HepG2 (cell line): ENCODE measurements at regions not wholly inside any gene's neighbourhood (a gene's known extent, or its start where the extent isn't known, plus 50 kb on each side); places are given as distances from the start of the nearest gene placed in this dataset.

ENCODE experiments used
- ATAC-seq: fragments of 200-7000 bp; cut with Tn5 transposase; 3 replicates; pipeline ENCODE4 v1.9.1; 2020; ENCODE audit warnings: mild to moderate bottlenecking, moderate library complexity
- BruUV-seq: library from RNA; stranded (reverse); fragments of 400-500 nt; replicated peaks from 2 replicates; lab custom pipeline; 2021; lab: Mats Ljungman, UMichigan
- CTCF ChIA-PET: fragments of 300-600 bp; formaldehyde crosslinking; extraction: SDS; loops from one replicate; lab custom pipeline; 2021; ENCODE audit warnings: low total read pairs, inconsistent platforms, low intra/inter-chr PET ratio; lab: Yijun Ruan, JAX
- POLR2A ChIA-PET: fragments of 350-600 bp; sonication (Branson Sonifier 250); formaldehyde crosslinking; loops from one replicate; lab custom pipeline; 2020; ENCODE audit warnings: antibody characterized with exemption, inconsistent platforms; lab: Yijun Ruan, JAX
- DNase-seq: peaks from one replicate; pipeline ENCODE4 v3.0.0-alpha.2; 2015; ENCODE audit warnings: low spot score
- FAIRE-seq: peaks from 3 replicates; lab custom pipeline; 2011; peaks lifted over from hg19 to GRCh38; lab: Jason Lieb, UNC
- H2AFZ ChIP-seq: one replicate; pipeline ENCODE4 v1.6.1; 2011; ENCODE audit warnings: low read length, inconsistent platforms
- H3K27ac ChIP-seq: fragments of 300-600 bp; 3 replicates; pipeline ENCODE4 v1.8.0; 2011; ENCODE audit warnings: mixed run types, mild to moderate bottlenecking, mixed read lengths, low read length, inconsistent platforms; ENCODE audit not compliant: insufficient read depth; ENCODE audit errors: extremely low read length
- H3K27me3 ChIP-seq, 2 experiments: fragments of 200-600 bp in 1 of 2; 2 replicates in 1 of 2; 3 replicates in 1 of 2; pipeline versions ENCODE4 v1.6.0 to v1.8.0; 2011; ENCODE audit warnings: low read length in 2 of 2, mild to moderate bottlenecking in 2 of 2, moderate library complexity in 2 of 2, inconsistent platforms in 1 of 2; ENCODE audit not compliant: insufficient read depth in 2 of 2, control insufficient read depth in 1 of 2
- H3K36me3 ChIP-seq, 2 experiments: fragments of 200-600 bp in 1 of 2; replicated peaks in 1 of 2; 2 replicates in 1 of 2; 3 replicates in 1 of 2; pipeline versions ENCODE4 v1.5.1 to v1.8.0; 2011; ENCODE audit warnings: low read length in 2 of 2, inconsistent platforms in 1 of 2; ENCODE audit not compliant: insufficient read depth in 2 of 2, control insufficient read depth in 1 of 2
- H3K4me1 ChIP-seq: 2 replicates; pipeline ENCODE4 v1.5.1; 2012; ENCODE audit warnings: low read length, inconsistent platforms; ENCODE audit not compliant: insufficient read depth
- H3K4me2 ChIP-seq: 2 replicates; pipeline ENCODE4 v1.6.0; 2011; ENCODE audit warnings: low read depth, low read length, inconsistent platforms
- H3K4me3 ChIP-seq, 3 experiments: fragments of 200-600 bp in 1 of 3; sonication (generic), shearing (Covaris generic) in 1 of 3; replicated peaks in 1 of 3; 2 replicates each; pipeline ENCODE4 v1.5.1; 2011 to 2016; ENCODE audit warnings: low read length in 3 of 3, inconsistent platforms in 2 of 3, low read depth in 2 of 3, mild to moderate bottlenecking in 2 of 3, control low read depth in 1 of 3, mixed read lengths in 1 of 3; ENCODE audit not compliant: insufficient read depth in 1 of 3
- H3K79me2 ChIP-seq: one replicate; pipeline ENCODE4 v1.6.1; 2011; ENCODE audit warnings: low read length, inconsistent platforms; ENCODE audit not compliant: insufficient read depth
- H3K9ac ChIP-seq: 2 replicates; pipeline ENCODE4 v1.6.0; 2011; ENCODE audit warnings: mild to moderate bottlenecking, low read depth, low read length, inconsistent platforms; ENCODE audit not compliant: insufficient read depth
- H3K9me3 ChIP-seq: 2 replicates; pipeline ENCODE4 v1.5.1; 2012; ENCODE audit warnings: mild to moderate bottlenecking, low read length
- H4K20me1 ChIP-seq: 2 replicates; pipeline ENCODE4 v1.6.0; 2011; ENCODE audit warnings: inconsistent platforms, mild to moderate bottlenecking, low read length, moderate library complexity; ENCODE audit not compliant: insufficient read depth
- KMT2A ChIP-seq: sonication (generic); formaldehyde crosslinking; IDR thresholded peaks from 2 replicates; pipeline ENCODE4 v1.4.0; 2020; ENCODE audit warnings: missing genetic modification reagents
- POLR2AphosphoS2 ChIP-seq: IDR thresholded peaks from 2 replicates; pipeline ENCODE4 v1.6.1; 2011; ENCODE audit warnings: low read depth, low read length, improper control_type of control experiment
- SCMH1 ChIP-seq: sonication (generic); formaldehyde crosslinking; IDR thresholded peaks from 2 replicates; pipeline ENCODE4 v1.9.0; 2021; ENCODE audit warnings: missing genetic modification reagents, mild to moderate bottlenecking, borderline replicate concordance
- SP2 ChIP-seq: sonication (generic); formaldehyde crosslinking; IDR thresholded peaks from 2 replicates; pipeline ENCODE4 v1.5.1; 2020; ENCODE audit warnings: mild to moderate bottlenecking, missing genetic modification reagents
- THAP7 ChIP-seq: sonication (generic); formaldehyde crosslinking; IDR thresholded peaks from 2 replicates; pipeline ENCODE4 v1.8.1; 2023; ENCODE audit warnings: mild to moderate bottlenecking, missing genetic modification reagents
- TP53 ChIP-seq: sonication (generic); formaldehyde crosslinking; conservative IDR thresholded peaks from 2 replicates; pipeline ENCODE4 v1.4.0; 2020; ENCODE audit warnings: missing genetic modification reagents
- ZEB1 ChIP-seq: IDR thresholded peaks from 2 replicates; pipeline ENCODE4 v1.6.1; 2012; ENCODE audit warnings: mild to moderate bottlenecking, low read depth, inconsistent platforms; ENCODE audit not compliant: insufficient replicate concordance
- ZFP36L2 ChIP-seq: sonication (generic); formaldehyde crosslinking; IDR thresholded peaks from 2 replicates; pipeline ENCODE4 v1.4.0; 2020; ENCODE audit warnings: missing genetic modification reagents
- ZFP37 ChIP-seq: sonication (generic); formaldehyde crosslinking; IDR thresholded peaks from 2 replicates; pipeline ENCODE4 v1.4.0; 2020; ENCODE audit warnings: missing genetic modification reagents, borderline replicate concordance
- ZNF10 ChIP-seq: sonication (generic); formaldehyde crosslinking; IDR thresholded peaks from 2 replicates; pipeline ENCODE4 v1.4.0; 2020; ENCODE audit warnings: mild to moderate bottlenecking, low read depth, missing genetic modification reagents, borderline replicate concordance
- ZNF30 ChIP-seq: sonication (generic); formaldehyde crosslinking; IDR thresholded peaks from 2 replicates; pipeline ENCODE4 v1.5.0; 2020; ENCODE audit warnings: mild to moderate bottlenecking, missing genetic modification reagents
- ZNF563 ChIP-seq: sonication (generic); formaldehyde crosslinking; IDR thresholded peaks from 2 replicates; pipeline ENCODE4 v1.8.0; 2022; ENCODE audit warnings: mild to moderate bottlenecking, moderate library complexity, missing genetic modification reagents
- ZNF839 ChIP-seq: sonication (generic); formaldehyde crosslinking; IDR thresholded peaks from 2 replicates; pipeline ENCODE4 v1.4.0; 2020; ENCODE audit warnings: missing genetic modification reagents, mild to moderate bottlenecking, borderline replicate concordance
- WGBS: methylation state at CpG from one replicate; pipeline ENCODE4 v1.1.6; 2017; ENCODE audit warnings: low lambda C conversion rate; 5-methylcytosine and 5-hydroxymethylcytosine counted together
- in situ Hi-C: cut with HindIII; loops from 2 replicates; pipeline ENCODE4 v1.10.0; 2017; ENCODE audit warnings: low pct_unique_long_range_greater_than_20kb; ENCODE audit not compliant: extremely low pct_ligation_motif_present
- intact Hi-C: fragments of 100-400 bp; cut with micrococcal nuclease; formaldehyde crosslinking; loops from one replicate; pipeline ENCODE4 v1.10.0; 2022; ENCODE audit not compliant: unreplicated experiment

- H3K79me2 ChIP-seq: no peaks in the 10 kb centered on the region
- POLR2A ChIA-PET: no interaction called here
- H4K20me1 ChIP-seq: no peaks in the 10 kb centered on the region
- 100% methylated on average over 1 of the region's 2 CpGs for WGBS
- no peak overlapping the region for H3K4me3 ChIP-seq
- H3K36me3 ChIP-seq: no peaks in the 10 kb centered on the region
- no peak overlapping the region for H3K4me2 ChIP-seq
- H2AFZ ChIP-seq: no peak overlapping the region
- FAIRE-seq (no peak), ATAC-seq (no peak), DNase-seq (no peak)
- peaks cover 26% of the 10 kb centered on the region for H3K4me1 ChIP-seq
- H3K27ac ChIP-seq: no peak overlapping the region
- no TSS peak for BruUV-seq
- no peaks in the 10 kb centered on the region for H3K27me3 ChIP-seq
- in situ Hi-C loops (no loop called here), intact Hi-C loops (no loop called here)
- H3K9me3 ChIP-seq: no peaks in the 10 kb centered on the region
- H3K9ac ChIP-seq: no peak overlapping the region
- CTCF ChIA-PET: no interaction called here
- no peak for TF ChIP-seq ZNF563 (CRISPR knock-in tag)
- TF ChIP-seq ZNF839 (CRISPR knock-in tag): no peak
- TF ChIP-seq ZFP36L2 (CRISPR knock-in tag): no peak
- TF ChIP-seq KMT2A (CRISPR knock-in tag): no peak
- no peak for TF ChIP-seq SP2 (CRISPR knock-in tag)
- TF ChIP-seq ZNF30 (CRISPR knock-in tag): no peak
- no peak for TF ChIP-seq ZFP37 (CRISPR knock-in tag)
- TF ChIP-seq ZNF10: no peak
- no peak for TF ChIP-seq THAP7
- no peak for TF ChIP-seq SCMH1 (CRISPR knock-in tag)
- TF ChIP-seq ZEB1: no peak
- TF ChIP-seq POLR2AphosphoS2: no peak
- no peak for TF ChIP-seq TP53 (CRISPR knock-in tag)
Measured at GRCh38 chrX:115360220-115360781, 70.8 kb downstream of the LUZP4 start.
